ENCODE measurements at regions not wholly inside any gene's neighbourhood (a gene's known extent, or its start where the extent isn't known, plus 50 kb on each side); places are given as distances from the start of the nearest gene placed in this dataset.

DNA sequence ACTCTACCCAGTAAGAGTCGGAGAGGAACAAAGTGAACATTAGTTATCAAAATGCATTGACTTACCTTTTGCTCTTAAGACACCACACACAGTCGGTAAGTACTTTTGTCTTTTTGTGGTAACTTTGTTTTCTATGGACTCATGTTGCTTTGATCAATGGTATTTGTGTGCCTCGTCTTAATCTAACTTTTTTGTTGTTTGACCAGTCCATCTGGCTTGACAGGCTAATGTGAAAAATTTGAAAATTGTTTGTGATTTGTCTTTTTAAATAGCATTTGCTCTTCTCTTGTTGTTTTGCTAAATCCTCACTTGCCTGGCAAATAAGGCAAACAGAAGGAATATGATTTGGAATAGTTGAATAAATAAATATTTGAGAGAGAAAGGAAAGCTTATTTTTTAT lies 71.4 kb upstream of the CHD1 start:
- TF ChIP-seq CTCF (IDR thresholded peaks at IDR 0.05; ENCODE audit: insufficient read depth, low read length, poor library complexity, severe bottlenecking), result no peak
- H3K27me3 ChIP-seq (replicated peaks; ENCODE audit: control insufficient read depth, insufficient read depth, low read length), result no peaks in the 10 kb centered on the region
- no peak for DNase-seq (ENCODE audit: extremely low read depth, insufficient read length)
- no peaks in the 10 kb centered on the region for H3K36me3 ChIP-seq (ENCODE audit: control insufficient read depth, insufficient read depth, low read length)
- no peak overlapping the region for H3K4me3 ChIP-seq (replicated peaks; ENCODE audit: low read depth, low read length)

DNA sequence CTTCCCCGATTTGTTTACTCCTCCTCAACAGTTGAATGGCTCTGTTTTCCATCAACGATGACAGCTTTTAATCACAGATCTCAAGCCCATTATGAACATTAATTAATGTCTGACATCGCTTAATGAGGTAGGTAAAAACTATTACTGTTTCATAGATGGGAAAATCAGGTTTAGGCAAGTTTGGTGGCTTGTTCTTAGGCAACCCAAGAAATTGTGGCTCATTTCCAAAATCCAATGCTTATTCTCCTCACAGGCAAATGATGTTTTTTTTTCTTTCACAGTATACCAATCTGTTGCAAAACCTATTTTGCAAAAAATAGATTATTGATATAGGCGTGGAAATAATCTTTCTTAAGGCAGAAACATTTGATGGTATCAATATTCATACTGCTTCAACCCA lies 70.8 kb upstream of the CHD1 start:
- DNase-seq (ENCODE audit: extremely low read depth, insufficient read length), result no peak
- H3K27me3 ChIP-seq (replicated peaks; ENCODE audit: control insufficient read depth, insufficient read depth, low read length), result no peaks in the 10 kb centered on the region
- TF ChIP-seq CTCF (IDR thresholded peaks at IDR 0.05; ENCODE audit: insufficient read depth, low read length, poor library complexity, severe bottlenecking), result no peak

DNA sequence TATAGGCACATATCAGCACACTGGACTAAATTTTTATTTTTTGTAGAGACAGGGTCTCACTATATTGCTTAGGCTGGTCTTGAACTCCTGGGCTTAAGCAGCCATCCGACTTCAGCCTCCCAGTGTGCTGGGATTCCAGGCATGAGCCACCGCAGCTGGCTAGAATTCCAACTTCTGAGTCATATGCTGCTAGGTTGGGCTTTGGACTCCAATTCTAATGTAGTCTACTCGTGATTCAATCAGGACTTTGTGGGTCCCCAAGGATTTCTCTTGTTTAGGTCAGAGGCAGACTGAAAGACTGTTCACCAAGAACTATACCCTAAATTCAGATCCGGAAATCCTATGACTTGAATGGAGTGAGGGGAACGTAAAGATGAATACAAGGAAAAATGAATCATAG lies 68.2 kb upstream of the CHD1 start:
- Histone ChIP-seq H3K36me3 (ENCODE audit: control insufficient read depth, insufficient read depth, low read length) (no peaks in the 10 kb centered on the region), H3K4me3 (replicated peaks; ENCODE audit: low read depth, low read length) (no peak overlapping the region), H3K27me3 (replicated peaks; ENCODE audit: control insufficient read depth, insufficient read depth, low read length) (no peaks in the 10 kb centered on the region)
- TF ChIP-seq CTCF (IDR thresholded peaks at IDR 0.05; ENCODE audit: insufficient read depth, low read length, poor library complexity, severe bottlenecking), result no peak
- no peak for DNase-seq (ENCODE audit: extremely low read depth, insufficient read length)

More for the DNA sequence above, 70.8 kb upstream of the CHD1 start:
- H3K4me3 ChIP-seq (replicated peaks; ENCODE audit: low read depth, low read length), result no peak overlapping the region
- no peaks in the 10 kb centered on the region for H3K36me3 ChIP-seq (ENCODE audit: control insufficient read depth, insufficient read depth, low read length)

GRCh38 chr5:98994611-98995010 lies 65.8 kb upstream of the CHD1 start:
- no peak overlapping the region for H3K4me3 ChIP-seq (replicated peaks; ENCODE audit: low read depth, low read length)
- no peak for TF ChIP-seq CTCF (IDR thresholded peaks at IDR 0.05; ENCODE audit: insufficient read depth, low read length, poor library complexity, severe bottlenecking)

GRCh38 chr5:98993512-98993911 lies 64.7 kb upstream of the CHD1 start:
- Histone ChIP-seq H3K27me3 (replicated peaks; ENCODE audit: control insufficient read depth, insufficient read depth, low read length) (no peaks in the 10 kb centered on the region), H3K36me3 (ENCODE audit: control insufficient read depth, insufficient read depth, low read length) (no peaks in the 10 kb centered on the region), H3K4me3 (replicated peaks; ENCODE audit: low read depth, low read length) (no peak overlapping the region)
- no peak for TF ChIP-seq CTCF (IDR thresholded peaks at IDR 0.05; ENCODE audit: insufficient read depth, low read length, poor library complexity, severe bottlenecking)
- DNase-seq (ENCODE audit: extremely low read depth, insufficient read length), result no peak

More at GRCh38 chr5:98994611-98995010, 65.8 kb upstream of the CHD1 start:
- no peak for DNase-seq (ENCODE audit: extremely low read depth, insufficient read length)
- Histone ChIP-seq H3K27me3 (replicated peaks; ENCODE audit: control insufficient read depth, insufficient read depth, low read length) (no peaks in the 10 kb centered on the region), H3K36me3 (ENCODE audit: control insufficient read depth, insufficient read depth, low read length) (no peaks in the 10 kb centered on the region)

DNA sequence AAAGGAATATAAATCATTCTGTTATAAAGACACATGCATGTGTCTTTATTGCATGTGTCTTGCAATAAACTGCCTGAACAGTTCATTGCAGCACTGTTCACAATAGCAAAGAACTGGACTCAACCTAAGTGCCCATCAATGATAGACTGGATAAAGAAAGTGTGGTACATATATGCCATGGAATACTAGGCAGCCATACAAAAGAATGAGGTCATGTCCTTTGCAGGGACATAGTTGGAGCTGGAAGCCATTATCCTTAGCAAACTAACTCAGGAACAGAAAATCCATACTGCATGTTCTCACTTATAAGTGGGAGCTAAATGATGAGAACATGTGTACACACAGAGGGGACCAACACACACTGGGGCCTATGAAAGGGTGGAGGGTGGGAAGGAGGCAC lies 63.7 kb upstream of the CHD1 start:
- H3K36me3 ChIP-seq (ENCODE audit: control insufficient read depth, insufficient read depth, low read length), result no peaks in the 10 kb centered on the region
- no peak for TF ChIP-seq CTCF (IDR thresholded peaks at IDR 0.05; ENCODE audit: insufficient read depth, low read length, poor library complexity, severe bottlenecking)
- H3K4me3 ChIP-seq (replicated peaks; ENCODE audit: low read depth, low read length), result no peak overlapping the region
- H3K27me3 ChIP-seq (replicated peaks; ENCODE audit: control insufficient read depth, insufficient read depth, low read length), result no peaks in the 10 kb centered on the region
- DNase-seq (ENCODE audit: extremely low read depth, insufficient read length), result no peak

Measured in GM06990 (cell line).